ENCODE measurements at regions not wholly inside any gene's neighbourhood (a gene's known extent, or its start where the extent isn't known, plus 50 kb on each side); places are given as distances from the start of the nearest gene placed in this dataset.

- peak; percentile 20 for DNase-seq
Measured at GRCh38 chr6:134519465-134519864, 201.6 kb upstream of the SGK1 start.

GRCh38 chr6:134517868-134518267, 200.0 kb upstream of the SGK1 start:
- DNase-seq = no peak

- DNase-seq = no peak
Measured at GRCh38 chr6:134517145-134517658, 199.3 kb upstream of the SGK1 start.

GRCh38 chr6:134516582-134516981, 198.7 kb upstream of the SGK1 start:
- DNase-seq = no peak

GRCh38 chr6:134515986-134516385, 198.1 kb upstream of the SGK1 start:
- DNase-seq = no peak

GRCh38 chr6:134512981-134513391, 195.1 kb upstream of the SGK1 start:
- no peak for DNase-seq

- DNase-seq = no peak
Measured at GRCh38 chr6:134511984-134512683, 194.2 kb upstream of the SGK1 start.

GRCh38 chr6:134510920-134511319, 193.0 kb upstream of the SGK1 start:
- no peak for DNase-seq

GRCh38 chr6:134510142-134510541, 192.2 kb upstream of the SGK1 start:
- no peak for DNase-seq

GRCh38 chr6:134508862-134509498, 191.1 kb upstream of the SGK1 start:
- no peak for DNase-seq

GRCh38 chr6:134506162-134506561, 188.2 kb upstream of the SGK1 start:
- no peak for DNase-seq

- no peak for DNase-seq
Measured at GRCh38 chr6:134503585-134504281, 185.8 kb upstream of the SGK1 start.

GRCh38 chr6:134502614-134503549, 185.0 kb upstream of the SGK1 start:
- DNase-seq = no peak

- DNase-seq = no peak
Measured at GRCh38 chr6:134495890-134496248, 178.0 kb upstream of the SGK1 start.

- DNase-seq = no peak
Measured at GRCh38 chr6:134495203-134495889, 177.4 kb upstream of the SGK1 start.

GRCh38 chr6:134493789-134494188, 175.9 kb upstream of the SGK1 start:
- no peak for DNase-seq

GRCh38 chr6:134491477-134491876, 173.6 kb upstream of the SGK1 start:
- no peak for DNase-seq

- no peak for DNase-seq
Measured at GRCh38 chr6:134482593-134483270, 164.8 kb upstream of the SGK1 start.

GRCh38 chr6:134481966-134482365, 164.1 kb upstream of the SGK1 start:
- DNase-seq = no peak

GRCh38 chr6:134480593-134480992, 162.7 kb upstream of the SGK1 start:
- DNase-seq = no peak

- no peak for DNase-seq
Measured at GRCh38 chr6:134478764-134479399, 161.0 kb upstream of the SGK1 start.
